COR-L47 (cell line): ENCODE measurements at regions not wholly inside any gene's neighbourhood (a gene's known extent, or its start where the extent isn't known, plus 50 kb on each side); places are given as distances from the start of the nearest gene placed in this dataset.

ENCODE experiments used
- DNase-seq: peaks from one replicate; lab custom pipeline; 2025; lab: John Stamatoyannopoulos, UW

- DNase-seq = no peak
Measured at GRCh38 chr2:55102056-55102812, 52.0 kb upstream of the RTN4 start.

GRCh38 chr2:55101466-55101865, 51.2 kb upstream of the RTN4 start:
- DNase-seq = no peak

- DNase-seq = no peak
Measured at GRCh38 chr2:55099878-55100820, 49.9 kb upstream of the RTN4 start.
